Parathyroid adenoma (tissue), 2 donors: ENCODE measurements at regions not wholly inside any gene's neighbourhood (a gene's known extent, or its start where the extent isn't known, plus 50 kb on each side); places are given as distances from the start of the nearest gene placed in this dataset.

Experiments used
- H2AFZ ChIP-seq: fragments of 300-600 bp; sonication (generic); one replicate; pipeline ENCODE4 v1.7.0; 2017; ENCODE audit warnings: antibody characterized with exemption, mild to moderate bottlenecking
- H3K27ac ChIP-seq: fragments of 300-600 bp; sonication (generic); one replicate; pipeline ENCODE4 v1.7.0; 2017
- H3K27me3 ChIP-seq: fragments of 300-600 bp; sonication (generic); one replicate; pipeline ENCODE4 v1.7.0; 2017; ENCODE audit warnings: low read length; ENCODE audit not compliant: control insufficient read depth, insufficient read depth
- H3K36me3 ChIP-seq: fragments of 300-600 bp; sonication (generic); one replicate; pipeline ENCODE4 v1.7.0; 2017; ENCODE audit warnings: low read length; ENCODE audit not compliant: control insufficient read depth, insufficient read depth
- H3K4me1 ChIP-seq: fragments of 300-600 bp; sonication (generic); one replicate; pipeline ENCODE4 v1.7.0; 2017; ENCODE audit warnings: control low read depth
- H3K4me2 ChIP-seq: fragments of 300-600 bp; sonication (generic); one replicate; pipeline ENCODE4 v1.7.0; 2017; ENCODE audit warnings: low read length
- H3K4me3 ChIP-seq: fragments of 300-600 bp; sonication (generic); one replicate; pipeline ENCODE4 v1.7.0; 2017; ENCODE audit warnings: low read depth, low read length
- H3K79me2 ChIP-seq: fragments of 300-600 bp; sonication (generic); one replicate; pipeline ENCODE4 v1.7.0; 2017; ENCODE audit warnings: control low read depth
- H3K9ac ChIP-seq: fragments of 300-600 bp; sonication (generic); one replicate; pipeline ENCODE4 v1.7.0; 2017; ENCODE audit warnings: mild to moderate bottlenecking
- H3K9me3 ChIP-seq: fragments of 300-600 bp; sonication (generic); one replicate; pipeline ENCODE4 v1.7.0; 2017; ENCODE audit warnings: low read length; ENCODE audit not compliant: control insufficient read depth
- TF ChIP-seq, protein P1 (sequence below): fragments of 300-600 bp; sonication (generic); IDR thresholded peaks from one replicate; pipeline ENCODE4 v1.7.0; 2017; ENCODE audit warnings: antibody characterized with exemption, mild to moderate bottlenecking
- donor health status: primary hyperparathyroidism.

DNA sequence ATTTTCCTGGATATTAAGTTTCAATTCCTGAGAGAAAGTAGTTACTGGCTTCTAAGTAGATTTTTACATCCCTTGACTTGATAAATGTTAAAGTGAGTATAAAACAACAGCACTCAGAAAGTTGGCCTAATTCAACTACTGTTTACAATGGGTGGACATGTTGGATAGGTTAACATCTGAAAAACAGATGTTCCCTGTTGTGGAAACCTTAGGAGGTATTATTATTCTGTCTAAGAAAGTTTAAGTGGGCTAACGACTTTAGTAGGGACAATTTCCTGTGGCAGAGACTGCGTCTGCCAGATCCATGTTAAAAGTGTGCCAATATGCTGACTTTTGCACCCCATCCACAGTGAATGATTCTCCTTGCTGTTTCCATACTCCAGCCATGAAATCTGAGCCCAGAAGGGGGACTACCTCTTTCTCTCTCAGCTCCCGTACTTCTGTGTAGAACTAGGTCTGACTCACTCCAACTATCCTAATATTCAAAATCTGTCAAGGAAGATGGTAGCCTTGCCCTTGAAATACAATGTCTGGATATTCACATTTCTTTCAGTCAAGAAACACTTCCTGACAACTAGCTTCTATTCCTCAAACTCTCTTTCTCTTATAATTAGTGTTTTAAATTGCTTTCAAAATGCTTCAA, 327.5 kb upstream of the HNRNPA3 start:
- Histone ChIP-seq H3K79me2 (no peaks in the 10 kb centered on the region), H3K4me3 (no peak overlapping the region), H3K36me3 (no peaks in the 10 kb centered on the region), H3K9me3 (no peaks in the 10 kb centered on the region), H3K9ac (no peak overlapping the region), H3K4me1 (no peaks in the 10 kb centered on the region), H3K27me3 (no peaks in the 10 kb centered on the region), H2AFZ (no peak overlapping the region), H3K4me2 (no peak overlapping the region), H3K27ac (no peak overlapping the region)
- TF ChIP-seq, protein P1, sequence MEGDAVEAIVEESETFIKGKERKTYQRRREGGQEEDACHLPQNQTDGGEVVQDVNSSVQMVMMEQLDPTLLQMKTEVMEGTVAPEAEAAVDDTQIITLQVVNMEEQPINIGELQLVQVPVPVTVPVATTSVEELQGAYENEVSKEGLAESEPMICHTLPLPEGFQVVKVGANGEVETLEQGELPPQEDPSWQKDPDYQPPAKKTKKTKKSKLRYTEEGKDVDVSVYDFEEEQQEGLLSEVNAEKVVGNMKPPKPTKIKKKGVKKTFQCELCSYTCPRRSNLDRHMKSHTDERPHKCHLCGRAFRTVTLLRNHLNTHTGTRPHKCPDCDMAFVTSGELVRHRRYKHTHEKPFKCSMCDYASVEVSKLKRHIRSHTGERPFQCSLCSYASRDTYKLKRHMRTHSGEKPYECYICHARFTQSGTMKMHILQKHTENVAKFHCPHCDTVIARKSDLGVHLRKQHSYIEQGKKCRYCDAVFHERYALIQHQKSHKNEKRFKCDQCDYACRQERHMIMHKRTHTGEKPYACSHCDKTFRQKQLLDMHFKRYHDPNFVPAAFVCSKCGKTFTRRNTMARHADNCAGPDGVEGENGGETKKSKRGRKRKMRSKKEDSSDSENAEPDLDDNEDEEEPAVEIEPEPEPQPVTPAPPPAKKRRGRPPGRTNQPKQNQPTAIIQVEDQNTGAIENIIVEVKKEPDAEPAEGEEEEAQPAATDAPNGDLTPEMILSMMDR: no peak

DNA sequence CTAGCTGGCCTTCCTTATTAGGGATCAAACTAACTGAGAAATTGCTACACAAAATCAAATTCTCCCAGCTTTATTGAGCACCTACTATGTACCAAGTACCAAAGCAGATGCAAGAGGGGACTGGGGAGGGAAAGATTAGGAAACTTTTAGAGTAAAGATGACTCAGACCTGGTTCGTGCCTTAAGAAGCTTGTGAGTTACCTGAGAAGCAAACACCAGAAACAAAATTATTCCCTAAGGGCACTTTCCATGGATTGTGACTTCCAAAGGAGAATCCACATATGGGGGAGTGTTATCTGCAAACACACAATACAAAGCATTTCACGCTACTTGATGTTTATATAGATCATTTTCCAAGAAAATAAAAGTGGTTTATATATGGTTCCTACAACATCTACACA, 326.9 kb upstream of the HNRNPA3 start:
- Histone ChIP-seq H3K4me3 (no peak overlapping the region), H3K27me3 (no peaks in the 10 kb centered on the region), H3K9me3 (no peaks in the 10 kb centered on the region), H3K36me3 (no peaks in the 10 kb centered on the region), H3K79me2 (no peaks in the 10 kb centered on the region), H2AFZ (no peak overlapping the region), H3K4me1 (no peaks in the 10 kb centered on the region), H3K4me2 (no peak overlapping the region), H3K27ac (no peak overlapping the region), H3K9ac (no peak overlapping the region)
- TF ChIP-seq, protein P1: no peak

DNA sequence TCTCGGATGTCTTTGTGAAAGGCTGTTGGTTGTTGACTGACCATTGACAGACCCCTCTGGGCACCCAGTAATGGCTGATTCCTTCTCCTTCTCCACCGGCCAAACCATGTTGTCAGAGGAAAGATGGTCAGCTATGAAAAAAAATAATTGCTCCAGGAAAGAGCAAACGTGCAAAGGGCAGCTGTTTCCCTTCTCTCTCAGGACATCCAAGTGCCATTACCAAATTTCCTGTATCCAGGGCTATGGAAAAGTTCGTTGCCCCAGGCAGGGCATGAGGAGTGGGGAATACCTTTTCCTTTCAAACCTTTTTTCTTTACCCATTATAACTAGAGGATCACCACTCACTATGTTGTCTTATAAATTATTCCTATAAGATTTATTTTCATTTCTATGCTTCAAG, 321.5 kb upstream of the HNRNPA3 start:
- TF ChIP-seq, protein P1: no peak
- no peak overlapping the region for H2AFZ ChIP-seq

DNA sequence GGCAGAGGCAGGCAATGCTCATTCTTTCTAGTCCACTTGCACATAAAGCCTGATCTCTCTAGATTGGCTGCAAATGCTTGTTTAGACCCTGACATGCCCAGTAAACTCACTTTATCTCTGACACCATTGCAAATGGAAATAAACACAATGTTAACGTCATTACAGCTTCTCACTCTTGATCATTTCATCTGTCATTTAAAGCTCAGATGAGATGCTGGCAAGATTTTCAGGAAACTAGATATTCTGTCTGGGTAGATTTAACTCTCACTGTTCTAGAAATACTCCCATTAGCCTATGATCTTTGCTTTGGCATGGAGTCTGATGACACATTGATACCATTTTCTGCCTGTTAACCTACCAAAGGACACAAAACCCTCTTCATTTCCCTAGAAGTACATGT, 320.7 kb upstream of the HNRNPA3 start:
- Histone ChIP-seq H3K9ac (no peak overlapping the region), H3K9me3 (no peaks in the 10 kb centered on the region), H3K27ac (no peak overlapping the region), H3K4me3 (no peak overlapping the region), H3K79me2 (no peaks in the 10 kb centered on the region), H2AFZ (no peak overlapping the region), H3K4me1 (no peaks in the 10 kb centered on the region), H3K27me3 (no peaks in the 10 kb centered on the region), H3K36me3 (no peaks in the 10 kb centered on the region), H3K4me2 (no peak overlapping the region)
- TF ChIP-seq, protein P1: no peak

More for the DNA sequence above, 321.5 kb upstream of the HNRNPA3 start:
- Histone ChIP-seq H3K4me3 (no peak overlapping the region), H3K79me2 (no peaks in the 10 kb centered on the region), H3K27me3 (no peaks in the 10 kb centered on the region), H3K9ac (no peak overlapping the region), H3K4me2 (no peak overlapping the region), H3K9me3 (no peaks in the 10 kb centered on the region), H3K4me1 (no peaks in the 10 kb centered on the region), H3K27ac (no peak overlapping the region), H3K36me3 (no peaks in the 10 kb centered on the region)

DNA sequence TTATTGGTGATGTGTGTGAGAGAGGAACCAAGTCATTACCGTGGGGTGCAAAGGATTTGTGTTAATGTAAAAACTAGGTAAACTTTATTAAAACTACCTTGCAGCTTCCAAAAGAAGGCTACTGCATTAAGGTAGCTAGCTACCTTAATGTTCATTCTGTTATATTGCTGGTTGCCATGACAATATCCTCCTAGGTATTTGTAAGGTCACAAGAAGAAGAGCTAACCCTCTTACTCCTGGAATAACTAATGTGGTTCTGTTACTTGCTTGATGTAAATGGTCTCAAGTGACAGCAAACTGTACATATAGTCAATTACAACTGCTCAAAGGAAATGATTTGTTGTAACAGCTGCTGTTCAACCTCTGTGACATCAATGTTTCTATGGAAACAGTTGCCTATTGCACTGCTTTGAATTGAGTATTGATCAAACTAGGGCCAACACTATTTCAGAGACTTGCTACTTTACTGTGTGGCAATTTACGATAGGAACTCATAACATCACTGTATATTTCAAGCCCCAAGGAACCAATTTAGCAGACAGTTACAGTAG, 319.8 kb upstream of the HNRNPA3 start:
- Histone ChIP-seq H3K4me2 (no peak overlapping the region), H3K4me1 (no peaks in the 10 kb centered on the region), H3K36me3 (no peaks in the 10 kb centered on the region), H3K9ac (no peak overlapping the region), H3K9me3 (no peaks in the 10 kb centered on the region), H3K27ac (no peak overlapping the region), H3K4me3 (no peak overlapping the region), H2AFZ (no peak overlapping the region), H3K79me2 (no peaks in the 10 kb centered on the region), H3K27me3 (no peaks in the 10 kb centered on the region)
- TF ChIP-seq, protein P1: no peak
